ENCODE measurements at regions not wholly inside any gene's neighbourhood (a gene's known extent, or its start where the extent isn't known, plus 50 kb on each side); places are given as distances from the start of the nearest gene placed in this dataset.

DNA sequence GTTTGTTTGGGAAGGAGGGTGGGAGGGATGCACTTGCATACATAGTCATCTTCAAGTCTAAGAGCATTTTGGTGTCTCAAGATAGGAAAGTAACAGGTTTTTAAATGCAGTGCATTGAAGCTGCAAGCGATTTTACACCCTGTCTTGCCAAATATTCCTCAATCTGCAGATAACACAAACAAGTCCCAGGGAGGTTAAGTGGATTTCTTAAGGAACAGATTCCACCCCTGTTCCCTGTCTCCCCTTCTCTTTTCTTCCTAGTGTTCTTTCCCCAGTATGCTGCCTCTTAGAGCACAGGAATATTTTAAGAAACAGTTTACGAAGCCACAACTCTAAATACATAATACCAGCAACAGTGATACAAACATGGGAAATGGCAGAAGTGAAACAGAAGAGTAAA, 389.9 kb downstream of the PLPP3 start:
- peak; percentile 19 for DNase-seq (ENCODE audit: low spot score)

DNA sequence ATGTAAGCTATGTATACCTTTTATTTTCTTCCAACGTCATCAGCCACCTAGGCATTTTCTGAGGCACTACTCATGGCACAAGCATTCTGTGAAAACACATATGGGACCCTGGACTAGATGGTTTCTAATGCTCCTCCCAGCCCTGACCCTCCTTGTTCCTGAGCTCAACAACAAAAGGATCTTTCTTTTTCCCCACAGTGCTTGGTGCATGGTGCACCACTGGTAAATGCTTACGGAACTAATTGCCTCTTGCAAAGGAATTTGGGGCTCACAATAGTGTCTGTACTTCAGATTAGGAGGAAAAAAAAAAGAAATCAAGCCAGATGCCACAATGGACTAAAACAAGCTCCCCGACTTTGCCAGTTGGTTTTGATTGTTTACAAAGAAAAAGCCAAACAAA, 390.5 kb downstream of the PLPP3 start:
- peak; percentile 41 for DNase-seq (ENCODE audit: low spot score)

DNA sequence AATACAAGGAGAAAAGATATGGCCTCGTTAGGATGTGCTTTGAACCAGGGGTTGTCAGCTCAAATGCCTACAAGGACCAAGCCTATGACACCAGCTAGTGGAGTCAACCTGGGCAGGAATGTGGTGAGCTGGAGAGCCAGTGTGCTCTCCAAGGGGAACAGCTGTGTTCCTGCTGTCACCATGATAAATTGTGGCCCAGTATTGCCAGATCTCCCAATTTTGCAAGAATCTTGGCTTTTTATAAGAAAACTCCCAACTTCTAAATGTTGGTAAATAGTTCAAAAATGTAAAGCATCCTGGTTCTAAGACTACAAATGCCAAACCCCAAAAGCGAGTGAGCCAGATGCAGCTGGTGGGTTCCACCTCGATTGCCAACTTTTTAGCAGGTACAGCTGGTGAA, 391.1 kb downstream of the PLPP3 start:
- DNase-seq (ENCODE audit: low spot score), result no peak

DNA sequence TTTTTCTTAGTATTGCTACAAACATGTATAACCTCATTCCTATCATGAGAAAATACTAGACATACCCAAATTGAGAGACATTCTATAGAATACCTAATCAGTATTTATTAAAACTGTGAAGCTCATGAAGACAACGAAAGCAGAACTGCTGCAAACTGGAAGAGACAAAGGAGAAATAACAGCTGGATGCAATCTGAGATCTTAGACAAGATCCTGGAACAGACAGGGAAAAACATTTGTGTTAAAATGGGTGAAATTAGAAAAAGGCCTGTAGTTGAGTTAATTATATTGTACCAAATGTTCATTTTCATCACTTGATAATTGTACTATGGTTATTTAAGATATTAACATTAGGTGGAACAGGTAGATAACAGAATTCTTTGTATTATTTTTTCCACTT, 392.0 kb downstream of the PLPP3 start:
- DNase-seq (ENCODE audit: low spot score), result no peak

DNA sequence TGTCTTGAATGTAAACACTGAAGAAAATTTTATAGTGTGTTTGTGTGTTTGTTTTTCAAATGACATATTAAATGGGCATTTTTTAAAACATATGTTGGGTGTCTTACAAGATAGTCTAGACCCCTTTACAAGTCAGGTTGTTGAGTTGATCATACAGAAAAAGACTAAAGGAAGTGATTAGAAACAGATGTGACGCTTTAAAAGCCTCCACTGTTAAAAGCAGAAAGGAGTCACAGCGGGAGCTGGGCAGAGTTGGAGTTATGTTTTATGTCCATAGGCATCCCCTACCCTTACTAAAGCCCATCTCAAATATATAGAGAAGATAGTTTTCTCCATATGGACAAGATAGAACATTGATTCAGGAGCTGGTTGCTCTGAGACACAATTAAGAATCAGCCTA, 393.9 kb downstream of the PLPP3 start:
- DNase-seq (ENCODE audit: low spot score), result no peak

DNA sequence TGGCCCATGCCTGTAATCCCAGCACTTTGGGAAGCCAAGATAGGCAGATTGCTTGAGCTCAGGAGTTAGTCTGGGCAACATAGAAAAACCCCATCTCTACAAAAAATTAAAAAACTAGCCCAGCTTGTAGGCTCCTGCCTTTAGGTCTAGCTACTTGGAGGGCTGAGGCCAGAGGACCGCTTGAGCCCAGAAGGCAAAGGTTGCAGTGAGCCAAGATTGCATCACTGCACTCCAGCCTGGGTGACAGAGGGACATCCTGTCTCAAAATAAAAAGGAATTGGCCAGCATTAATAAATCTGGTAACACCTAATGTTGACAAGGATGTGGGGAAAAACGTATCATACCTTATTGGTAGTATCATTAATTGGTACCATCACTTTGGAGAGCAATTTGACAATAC, 396.2 kb downstream of the PLPP3 start:
- DNase-seq (ENCODE audit: low spot score), result no peak

DNA sequence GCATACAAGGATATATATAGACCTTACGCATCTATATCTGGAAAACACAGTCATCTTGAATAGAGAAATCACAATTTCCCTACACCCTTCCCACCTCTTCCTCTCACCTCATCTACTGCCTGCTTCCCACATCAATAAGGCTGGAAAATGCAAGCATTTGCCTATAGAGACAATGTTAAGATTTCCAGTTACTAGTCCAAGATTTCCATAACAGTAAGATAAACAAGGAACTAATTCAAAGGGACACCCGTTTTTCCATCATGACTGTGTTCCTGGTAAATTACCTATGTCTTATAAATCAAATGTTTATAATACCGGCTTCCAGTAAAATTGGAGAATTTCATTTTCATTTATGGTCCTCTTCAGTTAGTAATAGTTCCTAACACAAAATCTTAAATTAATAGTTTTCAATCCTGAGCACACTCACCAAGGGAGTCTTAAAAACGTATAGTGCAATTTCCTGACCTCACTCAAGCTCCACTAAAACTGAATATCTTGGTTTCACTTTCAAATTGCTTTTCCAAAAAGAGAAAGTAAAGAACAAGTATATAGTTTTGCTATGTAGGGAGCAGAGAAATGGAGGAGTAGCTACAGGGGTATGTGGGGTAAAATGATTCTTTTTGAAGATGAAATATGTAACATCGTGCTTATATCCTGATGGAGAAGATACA, 398.7 kb downstream of the PLPP3 start:
- DNase-seq (ENCODE audit: low spot score), result no peak

DNA sequence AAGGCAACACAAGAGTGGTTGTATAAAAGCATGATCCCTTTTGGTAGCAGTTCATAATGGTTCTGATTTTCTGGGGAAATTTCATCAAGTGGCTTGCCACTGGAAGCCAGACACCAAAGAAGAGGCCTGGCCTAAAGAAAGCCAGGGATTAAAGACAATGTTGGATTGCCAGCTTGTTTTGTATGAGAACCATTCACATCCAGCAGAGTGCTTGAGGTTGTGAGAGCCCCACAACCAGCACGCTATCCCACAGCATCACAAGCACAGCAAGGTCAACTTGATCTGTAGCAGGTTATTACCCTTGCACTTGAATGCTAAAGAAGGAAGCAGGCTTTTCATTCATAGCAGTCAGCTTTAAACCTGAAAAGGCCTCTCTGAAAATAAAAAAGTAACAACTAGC, 399.8 kb downstream of the PLPP3 start:
- DNase-seq (ENCODE audit: low spot score), result no peak

DNA sequence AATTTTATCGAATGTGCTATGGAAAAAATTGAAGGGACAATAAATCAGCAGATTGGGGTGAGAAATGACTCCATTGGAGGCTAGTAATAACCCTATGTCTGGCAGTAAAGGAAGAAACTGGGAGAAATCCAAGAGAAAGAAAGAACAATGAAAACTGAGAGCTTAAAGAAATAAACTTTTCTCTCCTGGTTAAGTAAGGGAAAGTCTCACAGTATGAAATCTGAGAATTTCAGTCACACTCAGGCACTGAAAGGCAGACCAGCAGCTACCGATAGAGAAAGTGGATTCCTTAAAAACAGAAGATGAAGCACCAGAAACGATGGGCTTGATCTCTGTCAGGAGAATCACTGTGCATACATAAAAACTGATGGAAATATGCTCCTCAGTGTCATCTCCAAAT, 404.2 kb downstream of the PLPP3 start:
- no peak for DNase-seq (ENCODE audit: low spot score)

DNA sequence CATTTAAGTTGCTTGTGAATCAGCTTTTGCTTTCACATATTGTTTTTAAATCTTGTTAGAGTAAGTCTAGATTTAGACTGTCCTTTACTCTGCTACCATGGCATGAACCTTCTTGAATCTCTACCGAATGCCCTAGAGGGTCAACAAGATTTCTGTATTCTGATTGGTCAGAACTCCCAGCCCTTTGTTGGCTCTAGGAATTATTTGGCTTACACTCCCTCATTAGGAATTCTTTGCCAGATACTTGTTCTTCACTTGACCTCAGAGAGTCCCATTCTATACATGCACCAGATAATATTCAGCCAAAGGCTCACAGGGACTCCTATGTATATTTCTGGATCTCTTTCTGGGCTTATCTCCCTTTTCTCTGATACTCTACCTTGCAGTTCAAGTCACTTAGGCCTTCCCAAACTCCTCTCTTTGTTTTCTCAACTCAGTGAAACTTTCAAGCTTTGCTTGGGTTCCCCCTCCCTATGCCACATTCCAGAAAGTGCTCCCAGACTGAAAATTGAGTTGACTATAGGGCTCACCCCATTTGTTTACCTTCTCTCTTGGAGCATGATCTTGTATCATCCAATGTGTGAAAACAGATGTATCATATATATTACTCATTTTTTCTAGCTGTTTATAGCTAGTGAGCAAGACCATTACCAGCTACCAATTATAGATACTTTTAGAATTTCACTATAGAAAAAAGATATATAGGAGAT, 405.0 kb downstream of the PLPP3 start:
- no peak for DNase-seq (ENCODE audit: low spot score)

DNA sequence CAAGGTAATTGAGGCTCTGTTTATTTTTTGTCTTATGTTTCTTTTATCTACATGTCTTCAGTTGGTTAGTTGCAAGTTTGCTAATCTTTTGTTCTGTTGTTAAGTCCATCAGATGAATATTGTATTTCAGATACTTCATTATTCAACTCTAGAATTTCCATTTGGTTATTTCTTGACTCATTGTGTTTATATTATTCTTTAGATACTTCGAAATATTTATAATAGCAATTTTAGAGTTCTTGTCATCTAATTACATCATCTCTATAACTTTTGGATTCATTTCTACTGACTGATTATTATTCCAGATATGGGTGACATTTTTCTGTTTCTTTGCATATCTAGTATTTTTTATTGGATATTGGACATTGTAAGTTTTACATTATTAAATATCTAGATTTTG, 405.6 kb downstream of the PLPP3 start:
- no peak for DNase-seq (ENCODE audit: low spot score)

DNA sequence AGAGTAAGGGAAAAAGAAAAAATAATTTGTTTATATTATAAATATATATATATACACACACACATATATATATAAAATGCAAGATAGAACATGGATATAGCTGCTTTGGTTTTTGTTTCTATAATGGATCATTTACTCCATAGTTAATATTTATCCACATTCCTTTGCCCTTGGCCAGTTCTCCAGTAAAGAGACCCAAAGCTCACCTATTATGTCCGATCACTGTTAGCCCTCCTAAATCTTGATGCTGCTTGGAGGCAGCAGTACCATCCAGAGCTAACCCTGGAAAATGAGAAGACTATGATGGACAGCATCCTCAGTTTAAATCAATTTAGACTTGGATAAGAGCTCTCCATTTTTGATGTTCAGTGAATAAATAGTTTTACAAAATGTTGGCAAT, 407.7 kb downstream of the PLPP3 start:
- no peak for DNase-seq (ENCODE audit: low spot score)

DNA sequence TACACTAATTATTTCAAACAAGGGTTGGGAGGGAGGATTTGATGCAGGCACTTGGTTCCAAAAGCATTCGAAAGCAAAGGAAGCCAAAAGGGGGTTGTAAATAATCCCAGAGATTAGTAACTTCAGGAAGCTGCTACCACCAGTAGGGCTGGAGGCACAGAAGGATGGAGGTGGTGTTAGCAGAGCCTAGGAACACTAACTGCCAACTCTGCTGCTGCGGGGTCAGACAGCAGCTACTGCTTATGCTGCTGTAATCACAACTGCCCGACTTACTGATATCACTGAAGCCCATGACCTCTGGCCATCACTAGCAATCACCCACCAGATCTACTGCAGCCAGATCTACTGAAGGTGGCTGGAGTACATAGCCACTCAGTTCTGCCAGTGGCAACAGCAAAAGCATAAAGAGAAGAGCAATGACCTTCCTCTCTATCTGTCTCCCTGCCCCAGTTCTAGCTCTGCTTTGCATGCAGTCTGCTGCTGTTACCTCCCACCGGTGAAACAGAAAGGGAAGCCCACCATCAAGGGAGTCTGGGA, 408.5 kb downstream of the PLPP3 start:
- DNase-seq (ENCODE audit: low spot score), result no peak

DNA sequence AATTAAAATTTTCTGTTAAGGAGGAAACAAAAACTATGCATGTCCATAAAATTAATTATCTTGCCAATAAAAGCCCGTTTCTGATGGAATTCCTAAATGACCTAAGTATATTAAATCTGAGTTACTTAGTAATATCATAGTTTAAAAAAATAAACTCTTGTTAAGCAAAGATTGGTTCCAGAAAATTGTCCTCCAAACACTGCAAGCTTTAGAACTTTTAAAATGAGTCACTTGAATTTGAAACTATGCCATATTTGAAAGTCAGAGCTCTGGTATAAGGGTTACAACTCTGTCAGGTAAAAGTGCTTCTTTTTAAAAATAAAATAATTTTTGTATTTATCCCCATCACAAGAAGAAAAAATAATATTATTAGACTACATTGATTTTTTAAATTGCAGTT, 409.5 kb downstream of the PLPP3 start:
- no peak for DNase-seq (ENCODE audit: low spot score)

DNA sequence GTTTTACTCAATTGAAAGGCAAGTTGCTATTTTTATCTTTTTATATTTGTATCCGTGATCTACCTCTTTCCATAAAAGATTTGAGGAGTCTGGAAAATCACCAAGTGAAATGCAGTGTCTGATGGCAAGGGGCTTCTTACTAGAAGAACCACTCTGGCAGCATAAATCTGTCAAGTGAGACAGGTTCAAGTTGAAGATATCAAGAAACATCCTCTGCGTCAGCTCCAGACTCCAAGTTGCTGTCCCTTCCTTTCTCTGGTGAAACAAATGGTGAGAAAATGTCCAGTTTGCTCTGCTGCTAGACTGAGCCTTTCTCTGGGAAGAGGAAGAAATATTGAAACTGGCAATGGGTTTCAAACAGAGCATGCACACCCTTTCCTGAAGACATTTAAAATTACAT, 411.2 kb downstream of the PLPP3 start:
- no peak for DNase-seq (ENCODE audit: low spot score)

DNA sequence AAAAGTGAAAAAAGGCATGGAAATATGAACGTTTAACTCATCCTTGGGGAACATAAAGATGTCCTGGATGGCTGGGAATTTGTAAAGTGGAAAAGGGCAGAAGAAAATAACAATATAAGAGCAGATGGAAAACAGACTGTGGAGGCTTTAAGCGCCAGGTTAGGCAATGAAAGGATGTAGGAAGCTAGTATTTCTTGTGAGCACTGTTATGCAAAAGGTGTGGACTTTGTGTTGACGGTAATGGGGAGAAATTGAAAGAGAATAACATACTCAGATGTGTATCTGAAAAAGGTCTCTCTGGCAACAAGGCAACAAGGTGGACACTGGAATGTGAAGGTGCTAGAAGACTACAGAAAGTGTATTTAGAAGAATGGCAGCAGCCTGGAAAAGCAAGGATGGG, 411.8 kb downstream of the PLPP3 start:
- DNase-seq (ENCODE audit: low spot score), result no peak

DNA sequence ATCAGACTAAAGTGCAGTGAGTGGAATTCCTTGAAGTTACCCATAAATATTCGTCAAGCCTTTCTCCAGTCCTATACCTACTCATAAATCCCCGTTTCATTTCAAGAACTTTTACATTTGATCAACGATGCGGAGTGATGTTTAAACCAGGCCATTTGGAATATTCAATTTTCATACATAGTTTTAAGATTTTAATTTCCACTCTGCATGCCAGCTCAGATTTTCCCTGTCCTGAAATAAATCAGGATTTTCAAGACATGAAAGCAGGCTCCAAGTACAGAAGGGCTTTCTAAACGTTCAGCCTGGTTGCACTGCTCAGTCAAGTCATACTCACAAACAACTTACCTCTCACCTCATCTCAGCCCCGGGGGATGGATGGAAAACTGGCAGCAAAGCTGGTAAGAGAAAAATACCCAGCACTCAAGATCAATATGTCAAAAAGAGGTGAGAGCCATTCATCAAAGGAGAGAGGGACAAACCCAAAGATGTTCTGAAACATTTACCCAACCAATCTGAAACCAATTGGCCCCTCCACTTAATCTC, 418.5 kb downstream of the PLPP3 start:
- no peak for DNase-seq (ENCODE audit: low spot score)

DNA sequence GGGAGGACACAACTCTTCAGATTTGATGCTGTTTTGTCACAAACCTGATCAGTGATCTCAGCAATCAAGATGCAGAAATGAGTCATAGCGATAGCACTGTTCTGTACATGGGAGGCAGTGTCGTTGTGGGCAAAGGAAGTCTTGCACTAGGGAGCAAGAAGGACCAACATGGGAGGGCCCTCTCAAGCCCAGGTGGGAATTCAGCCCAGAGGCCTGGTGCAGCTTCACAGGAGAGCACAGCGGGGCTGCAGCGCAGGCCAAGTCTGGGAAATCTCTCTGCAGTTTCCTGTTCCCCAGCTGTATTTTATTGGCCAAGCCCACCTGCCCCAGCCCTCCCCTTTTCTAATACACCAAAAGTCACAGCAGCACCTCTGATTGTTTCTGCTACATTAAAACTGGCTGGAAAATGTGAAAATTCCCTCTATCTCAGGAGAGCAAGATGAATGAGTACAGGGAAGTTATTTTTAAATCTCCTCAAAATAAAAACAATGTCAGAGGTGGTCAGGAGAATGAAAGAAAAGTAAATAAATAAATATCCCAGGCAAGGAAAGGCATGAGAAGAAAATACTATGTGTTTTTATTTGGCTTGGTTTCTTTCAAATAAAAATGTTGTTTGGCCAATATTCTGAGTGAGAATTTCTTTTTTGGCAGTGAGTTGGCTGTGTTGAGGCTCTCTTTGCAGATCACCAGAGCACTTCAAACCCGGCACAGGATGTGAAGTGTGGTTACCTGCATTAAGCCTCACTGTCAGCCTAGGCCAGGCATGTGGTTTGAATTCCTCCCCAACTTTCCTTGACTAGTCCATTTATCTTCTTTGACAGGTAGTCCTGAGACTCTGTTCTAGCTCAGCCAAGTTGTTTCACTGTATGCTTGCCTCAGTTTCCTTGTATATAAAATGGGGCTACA, 422.1 kb downstream of the PLPP3 start:
- DNase-seq (ENCODE audit: low spot score), result no peak

DNA sequence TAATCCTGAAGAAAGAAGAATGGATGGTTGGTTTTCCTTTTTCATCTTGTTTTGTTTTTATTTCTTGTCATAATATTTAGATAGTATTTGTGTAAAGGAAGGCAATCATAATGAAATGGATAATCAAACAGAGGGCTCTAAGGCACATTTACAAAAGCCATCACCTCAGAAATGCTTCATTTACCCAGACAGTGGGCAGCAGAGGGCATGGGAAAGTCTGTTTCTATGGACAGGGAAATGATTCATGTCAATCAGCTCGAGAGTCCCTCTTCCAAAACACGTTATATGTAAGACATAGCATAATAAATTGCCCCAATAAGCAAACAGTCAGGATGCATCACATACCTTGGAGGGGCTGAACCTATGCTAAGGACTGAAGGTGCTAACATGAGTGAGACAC, 426.1 kb downstream of the PLPP3 start:
- DNase-seq (ENCODE audit: low spot score), result no peak

DNA sequence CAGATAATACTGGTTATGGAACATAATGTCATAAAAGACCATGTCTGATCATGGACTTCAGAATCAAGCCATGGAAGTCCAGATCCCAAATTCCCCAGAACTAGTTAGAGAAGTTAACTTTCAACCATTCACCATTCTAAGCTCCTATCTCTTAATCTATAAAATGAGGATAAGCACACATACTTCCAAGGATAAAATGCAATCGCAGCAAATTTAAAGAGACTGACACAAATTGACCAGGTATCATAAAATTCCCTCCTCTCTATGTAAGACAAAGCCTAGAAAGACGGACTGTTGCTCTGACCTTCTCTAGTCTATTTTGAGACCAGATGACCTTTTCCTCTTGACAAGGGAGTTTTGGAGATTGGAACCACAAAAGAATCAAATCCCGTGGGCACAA, 426.7 kb downstream of the PLPP3 start:
- no peak for DNase-seq (ENCODE audit: low spot score)

DNA sequence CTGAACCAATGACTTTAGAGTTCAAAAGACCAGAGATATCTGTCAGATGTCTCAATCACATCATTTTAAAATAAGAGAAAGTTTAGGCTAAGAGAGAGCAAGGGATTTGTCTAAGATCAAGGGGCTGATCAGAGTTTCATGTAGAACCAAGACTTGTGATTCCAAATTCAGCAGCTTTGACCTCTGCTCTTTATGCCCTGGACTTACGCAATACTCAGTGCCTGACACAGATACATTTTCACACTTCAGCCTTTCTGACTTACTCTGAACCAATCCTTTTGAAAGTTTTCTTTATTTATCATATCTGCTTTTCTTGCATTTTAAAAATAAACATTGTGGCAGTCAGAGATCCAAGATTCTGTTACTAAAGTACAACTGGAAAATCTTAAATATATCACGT, 428.0 kb downstream of the PLPP3 start:
- no peak for DNase-seq (ENCODE audit: low spot score)

DNA sequence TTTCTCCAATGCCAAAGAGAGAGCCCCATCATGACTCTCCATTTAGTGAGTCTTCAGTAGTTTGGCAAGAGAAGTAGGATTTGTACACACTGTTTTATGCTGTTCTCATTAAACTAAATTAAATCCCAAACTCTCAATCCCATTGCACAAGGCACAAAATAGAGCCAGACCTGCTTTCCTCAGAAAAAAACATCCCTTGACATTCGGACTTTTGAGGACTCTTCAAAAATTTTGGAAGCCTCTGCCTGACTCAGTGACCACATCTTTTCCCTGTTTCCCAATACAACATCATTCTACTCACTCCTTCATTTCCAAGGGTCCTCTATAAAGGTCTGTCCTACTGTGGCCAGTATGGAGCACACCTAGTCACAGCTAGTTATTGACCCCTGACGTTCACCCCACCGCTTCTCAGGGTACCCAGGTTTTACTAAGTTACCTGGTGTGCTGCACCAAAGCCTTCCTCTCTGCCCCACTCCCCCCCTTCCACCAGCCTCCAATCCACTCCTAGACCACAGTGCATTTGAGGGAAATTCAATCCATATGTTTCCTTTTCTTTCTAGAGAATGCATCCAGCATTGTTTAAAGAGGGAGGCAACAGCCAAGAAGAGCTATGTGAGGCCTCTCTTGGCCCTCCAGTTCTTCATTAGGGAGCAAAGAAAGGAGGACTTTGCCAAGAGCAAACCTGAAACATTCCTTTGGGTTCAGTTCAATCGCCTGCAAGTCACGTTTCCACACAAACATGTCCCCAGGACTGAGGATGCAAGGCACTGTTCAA, 428.7 kb downstream of the PLPP3 start:
- no peak for DNase-seq (ENCODE audit: low spot score)

Measured in globus pallidus (tissue), 1 donor.